ENCODE measurements at regions not wholly inside any gene's neighbourhood (a gene's known extent, or its start where the extent isn't known, plus 50 kb on each side); places are given as distances from the start of the nearest gene placed in this dataset.

DNA sequence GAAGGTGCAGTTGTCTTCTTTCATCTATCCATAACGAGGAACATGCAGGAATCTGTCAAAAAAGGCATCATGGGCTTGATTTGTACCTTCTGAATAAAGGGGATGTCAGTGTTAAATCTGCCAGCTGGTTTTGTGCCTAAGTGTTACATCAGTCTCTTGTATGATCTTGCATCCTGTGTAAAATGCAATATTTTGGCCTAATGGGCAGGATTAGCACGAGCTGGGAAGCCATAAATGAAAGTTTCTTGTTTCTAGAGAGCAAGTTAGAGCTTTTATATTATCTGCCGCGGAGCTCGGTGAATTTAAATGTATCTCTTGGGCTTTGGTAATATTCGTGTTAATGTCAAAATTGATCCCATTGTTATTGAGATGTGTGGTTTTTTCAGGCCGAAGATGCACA lies 526.1 kb upstream of the WWC1 start:
- DNase-seq (ENCODE audit: low spot score): no peak
- Mint-ChIP-seq H3K27ac (no peak overlapping the region), H3K27me3 (ENCODE audit: low read depth) (no peaks in the 10 kb centered on the region), H3K36me3 (peaks cover 4% of the 10 kb centered on the region; the same call in 1 of the 2 replicates), H3K4me1 (peaks cover 35% of the 10 kb centered on the region), H3K4me3 (no peak overlapping the region), H3K9me3 (peaks cover 11% of the 10 kb centered on the region)
- TF ChIP-seq, protein P1, sequence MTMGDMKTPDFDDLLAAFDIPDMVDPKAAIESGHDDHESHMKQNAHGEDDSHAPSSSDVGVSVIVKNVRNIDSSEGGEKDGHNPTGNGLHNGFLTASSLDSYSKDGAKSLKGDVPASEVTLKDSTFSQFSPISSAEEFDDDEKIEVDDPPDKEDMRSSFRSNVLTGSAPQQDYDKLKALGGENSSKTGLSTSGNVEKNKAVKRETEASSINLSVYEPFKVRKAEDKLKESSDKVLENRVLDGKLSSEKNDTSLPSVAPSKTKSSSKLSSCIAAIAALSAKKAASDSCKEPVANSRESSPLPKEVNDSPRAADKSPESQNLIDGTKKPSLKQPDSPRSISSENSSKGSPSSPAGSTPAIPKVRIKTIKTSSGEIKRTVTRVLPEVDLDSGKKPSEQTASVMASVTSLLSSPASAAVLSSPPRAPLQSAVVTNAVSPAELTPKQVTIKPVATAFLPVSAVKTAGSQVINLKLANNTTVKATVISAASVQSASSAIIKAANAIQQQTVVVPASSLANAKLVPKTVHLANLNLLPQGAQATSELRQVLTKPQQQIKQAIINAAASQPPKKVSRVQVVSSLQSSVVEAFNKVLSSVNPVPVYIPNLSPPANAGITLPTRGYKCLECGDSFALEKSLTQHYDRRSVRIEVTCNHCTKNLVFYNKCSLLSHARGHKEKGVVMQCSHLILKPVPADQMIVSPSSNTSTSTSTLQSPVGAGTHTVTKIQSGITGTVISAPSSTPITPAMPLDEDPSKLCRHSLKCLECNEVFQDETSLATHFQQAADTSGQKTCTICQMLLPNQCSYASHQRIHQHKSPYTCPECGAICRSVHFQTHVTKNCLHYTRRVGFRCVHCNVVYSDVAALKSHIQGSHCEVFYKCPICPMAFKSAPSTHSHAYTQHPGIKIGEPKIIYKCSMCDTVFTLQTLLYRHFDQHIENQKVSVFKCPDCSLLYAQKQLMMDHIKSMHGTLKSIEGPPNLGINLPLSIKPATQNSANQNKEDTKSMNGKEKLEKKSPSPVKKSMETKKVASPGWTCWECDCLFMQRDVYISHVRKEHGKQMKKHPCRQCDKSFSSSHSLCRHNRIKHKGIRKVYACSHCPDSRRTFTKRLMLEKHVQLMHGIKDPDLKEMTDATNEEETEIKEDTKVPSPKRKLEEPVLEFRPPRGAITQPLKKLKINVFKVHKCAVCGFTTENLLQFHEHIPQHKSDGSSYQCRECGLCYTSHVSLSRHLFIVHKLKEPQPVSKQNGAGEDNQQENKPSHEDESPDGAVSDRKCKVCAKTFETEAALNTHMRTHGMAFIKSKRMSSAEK (CRISPR knock-in tag; IDR thresholded peaks at IDR 0.05; ENCODE audit: borderline replicate concordance): no peak
- no peak for TF ChIP-seq JUN (CRISPR knock-in tag; IDR thresholded peaks at IDR 0.05)
- no peak for TF ChIP-seq PRRX2 (CRISPR knock-in tag; IDR thresholded peaks at IDR 0.05)
- TF ChIP-seq SOX15 (CRISPR knock-in tag; IDR thresholded peaks at IDR 0.05): no peak
- TF ChIP-seq, protein P2, sequence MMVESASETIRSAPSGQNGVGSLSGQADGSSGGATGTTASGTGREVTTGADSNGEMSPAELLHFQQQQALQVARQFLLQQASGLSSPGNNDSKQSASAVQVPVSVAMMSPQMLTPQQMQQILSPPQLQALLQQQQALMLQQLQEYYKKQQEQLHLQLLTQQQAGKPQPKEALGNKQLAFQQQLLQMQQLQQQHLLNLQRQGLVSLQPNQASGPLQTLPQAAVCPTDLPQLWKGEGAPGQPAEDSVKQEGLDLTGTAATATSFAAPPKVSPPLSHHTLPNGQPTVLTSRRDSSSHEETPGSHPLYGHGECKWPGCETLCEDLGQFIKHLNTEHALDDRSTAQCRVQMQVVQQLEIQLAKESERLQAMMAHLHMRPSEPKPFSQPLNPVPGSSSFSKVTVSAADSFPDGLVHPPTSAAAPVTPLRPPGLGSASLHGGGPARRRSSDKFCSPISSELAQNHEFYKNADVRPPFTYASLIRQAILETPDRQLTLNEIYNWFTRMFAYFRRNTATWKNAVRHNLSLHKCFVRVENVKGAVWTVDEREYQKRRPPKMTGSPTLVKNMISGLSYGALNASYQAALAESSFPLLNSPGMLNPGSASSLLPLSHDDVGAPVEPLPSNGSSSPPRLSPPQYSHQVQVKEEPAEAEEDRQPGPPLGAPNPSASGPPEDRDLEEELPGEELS (CRISPR knock-in tag; IDR thresholded peaks at IDR 0.05): no peak
- TF ChIP-seq, protein P3, sequence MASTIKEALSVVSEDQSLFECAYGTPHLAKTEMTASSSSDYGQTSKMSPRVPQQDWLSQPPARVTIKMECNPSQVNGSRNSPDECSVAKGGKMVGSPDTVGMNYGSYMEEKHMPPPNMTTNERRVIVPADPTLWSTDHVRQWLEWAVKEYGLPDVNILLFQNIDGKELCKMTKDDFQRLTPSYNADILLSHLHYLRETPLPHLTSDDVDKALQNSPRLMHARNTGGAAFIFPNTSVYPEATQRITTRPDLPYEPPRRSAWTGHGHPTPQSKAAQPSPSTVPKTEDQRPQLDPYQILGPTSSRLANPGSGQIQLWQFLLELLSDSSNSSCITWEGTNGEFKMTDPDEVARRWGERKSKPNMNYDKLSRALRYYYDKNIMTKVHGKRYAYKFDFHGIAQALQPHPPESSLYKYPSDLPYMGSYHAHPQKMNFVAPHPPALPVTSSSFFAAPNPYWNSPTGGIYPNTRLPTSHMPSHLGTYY (CRISPR knock-in tag; IDR thresholded peaks at IDR 0.05): no peak
- TF ChIP-seq, protein P4, sequence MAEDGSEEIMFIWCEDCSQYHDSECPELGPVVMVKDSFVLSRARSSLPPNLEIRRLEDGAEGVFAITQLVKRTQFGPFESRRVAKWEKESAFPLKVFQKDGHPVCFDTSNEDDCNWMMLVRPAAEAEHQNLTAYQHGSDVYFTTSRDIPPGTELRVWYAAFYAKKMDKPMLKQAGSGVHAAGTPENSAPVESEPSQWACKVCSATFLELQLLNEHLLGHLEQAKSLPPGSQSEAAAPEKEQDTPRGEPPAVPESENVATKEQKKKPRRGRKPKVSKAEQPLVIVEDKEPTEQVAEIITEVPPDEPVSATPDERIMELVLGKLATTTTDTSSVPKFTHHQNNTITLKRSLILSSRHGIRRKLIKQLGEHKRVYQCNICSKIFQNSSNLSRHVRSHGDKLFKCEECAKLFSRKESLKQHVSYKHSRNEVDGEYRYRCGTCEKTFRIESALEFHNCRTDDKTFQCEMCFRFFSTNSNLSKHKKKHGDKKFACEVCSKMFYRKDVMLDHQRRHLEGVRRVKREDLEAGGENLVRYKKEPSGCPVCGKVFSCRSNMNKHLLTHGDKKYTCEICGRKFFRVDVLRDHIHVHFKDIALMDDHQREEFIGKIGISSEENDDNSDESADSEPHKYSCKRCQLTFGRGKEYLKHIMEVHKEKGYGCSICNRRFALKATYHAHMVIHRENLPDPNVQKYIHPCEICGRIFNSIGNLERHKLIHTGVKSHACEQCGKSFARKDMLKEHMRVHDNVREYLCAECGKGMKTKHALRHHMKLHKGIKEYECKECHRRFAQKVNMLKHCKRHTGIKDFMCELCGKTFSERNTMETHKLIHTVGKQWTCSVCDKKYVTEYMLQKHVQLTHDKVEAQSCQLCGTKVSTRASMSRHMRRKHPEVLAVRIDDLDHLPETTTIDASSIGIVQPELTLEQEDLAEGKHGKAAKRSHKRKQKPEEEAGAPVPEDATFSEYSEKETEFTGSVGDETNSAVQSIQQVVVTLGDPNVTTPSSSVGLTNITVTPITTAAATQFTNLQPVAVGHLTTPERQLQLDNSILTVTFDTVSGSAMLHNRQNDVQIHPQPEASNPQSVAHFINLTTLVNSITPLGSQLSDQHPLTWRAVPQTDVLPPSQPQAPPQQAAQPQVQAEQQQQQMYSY (CRISPR knock-in tag; IDR thresholded peaks at IDR 0.05): no peak
- no peak for TF ChIP-seq ZBTB21 (CRISPR knock-in tag; IDR thresholded peaks at IDR 0.05; ENCODE audit: borderline replicate concordance)
- no peak for TF ChIP-seq FOXK1 (CRISPR knock-in tag; IDR thresholded peaks at IDR 0.05)
- TF ChIP-seq ZNF263 (CRISPR knock-in tag; IDR thresholded peaks at IDR 0.05; ENCODE audit: low read depth): no peak
- TF ChIP-seq CREB1 (CRISPR knock-in tag; IDR thresholded peaks at IDR 0.05): no peak
- no peak for TF ChIP-seq ZNF121 (CRISPR knock-in tag; IDR thresholded peaks at IDR 0.05)
- no peak for TF ChIP-seq ZNF317 (CRISPR knock-in tag; IDR thresholded peaks at IDR 0.05; ENCODE audit: borderline replicate concordance, low read depth)
- TF ChIP-seq, protein P5, sequence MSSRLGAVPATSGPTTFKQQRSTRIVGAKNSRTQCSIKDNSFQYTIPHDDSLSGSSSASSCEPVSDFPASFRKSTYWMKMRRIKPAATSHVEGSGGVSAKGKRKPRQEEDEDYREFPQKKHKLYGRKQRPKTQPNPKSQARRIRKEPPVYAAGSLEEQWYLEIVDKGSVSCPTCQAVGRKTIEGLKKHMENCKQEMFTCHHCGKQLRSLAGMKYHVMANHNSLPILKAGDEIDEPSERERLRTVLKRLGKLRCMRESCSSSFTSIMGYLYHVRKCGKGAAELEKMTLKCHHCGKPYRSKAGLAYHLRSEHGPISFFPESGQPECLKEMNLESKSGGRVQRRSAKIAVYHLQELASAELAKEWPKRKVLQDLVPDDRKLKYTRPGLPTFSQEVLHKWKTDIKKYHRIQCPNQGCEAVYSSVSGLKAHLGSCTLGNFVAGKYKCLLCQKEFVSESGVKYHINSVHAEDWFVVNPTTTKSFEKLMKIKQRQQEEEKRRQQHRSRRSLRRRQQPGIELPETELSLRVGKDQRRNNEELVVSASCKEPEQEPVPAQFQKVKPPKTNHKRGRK (CRISPR knock-in tag; IDR thresholded peaks at IDR 0.05; ENCODE audit: borderline replicate concordance): no peak
- TF ChIP-seq GRHL2 (CRISPR knock-in tag; IDR thresholded peaks at IDR 0.05; ENCODE audit: insufficient replicate concordance, severe bottlenecking): no peak
- TF ChIP-seq HMGA2 (CRISPR knock-in tag; IDR thresholded peaks at IDR 0.05): no peak
- TF ChIP-seq KAT7 (CRISPR knock-in tag; IDR thresholded peaks at IDR 0.05; ENCODE audit: borderline replicate concordance): no peak
- no peak for TF ChIP-seq CREM (CRISPR knock-in tag; IDR thresholded peaks at IDR 0.05)
- TF ChIP-seq, protein P6, sequence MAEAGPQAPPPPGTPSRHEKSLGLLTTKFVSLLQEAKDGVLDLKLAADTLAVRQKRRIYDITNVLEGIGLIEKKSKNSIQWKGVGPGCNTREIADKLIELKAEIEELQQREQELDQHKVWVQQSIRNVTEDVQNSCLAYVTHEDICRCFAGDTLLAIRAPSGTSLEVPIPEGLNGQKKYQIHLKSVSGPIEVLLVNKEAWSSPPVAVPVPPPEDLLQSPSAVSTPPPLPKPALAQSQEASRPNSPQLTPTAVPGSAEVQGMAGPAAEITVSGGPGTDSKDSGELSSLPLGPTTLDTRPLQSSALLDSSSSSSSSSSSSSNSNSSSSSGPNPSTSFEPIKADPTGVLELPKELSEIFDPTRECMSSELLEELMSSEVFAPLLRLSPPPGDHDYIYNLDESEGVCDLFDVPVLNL (CRISPR knock-in tag; IDR thresholded peaks at IDR 0.05; ENCODE audit: borderline replicate concordance, low read depth): no peak
- TF ChIP-seq TEAD4 (CRISPR knock-in tag; IDR thresholded peaks at IDR 0.05): no peak
- ChIA-PET CTCF (interaction anchor here (0.7 kb wide), 1 partner anchor 282 kb away, joined by 3 read pairs; no protein-coding TSS in a partner anchor), POLR2A (interaction anchor here (0.6 kb wide), 1 partner anchor 291 kb away, joined by 4 read pairs; no protein-coding TSS in a partner anchor)
- ATAC-seq: no peak
